ENCODE measurements at regions not wholly inside any gene's neighbourhood (a gene's known extent, or its start where the extent isn't known, plus 50 kb on each side); places are given as distances from the start of the nearest gene placed in this dataset.

DNA sequence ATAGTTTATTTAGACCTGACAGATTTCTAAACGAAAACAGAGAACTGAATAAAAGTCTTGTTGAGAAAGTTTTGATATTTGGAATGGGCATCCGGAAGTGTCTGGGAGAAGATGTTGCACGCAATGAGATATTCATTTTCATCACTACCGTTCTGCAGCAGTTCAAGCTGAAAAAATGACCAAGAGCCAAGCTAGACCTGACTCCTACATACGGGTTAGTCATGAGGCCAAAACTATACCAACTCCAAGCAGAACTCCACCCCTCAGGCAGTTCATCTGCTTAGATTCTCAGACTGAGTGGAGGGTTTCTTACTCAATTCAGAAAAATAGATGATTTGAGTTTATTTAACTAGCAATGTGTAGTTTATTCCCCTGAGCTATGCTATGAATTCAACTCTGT lies 95.4 kb upstream of the ANXA1 start:
- Histone ChIP-seq H3K27ac (no peak overlapping the region), H3K9me3 (no peaks in the 10 kb centered on the region), H3K27me3 (no peaks in the 10 kb centered on the region), H3K36me3 (no peaks in the 10 kb centered on the region), H3K4me3 (no peak overlapping the region), H3K4me1 (no peaks in the 10 kb centered on the region)
- TF ChIP-seq, protein P1, sequence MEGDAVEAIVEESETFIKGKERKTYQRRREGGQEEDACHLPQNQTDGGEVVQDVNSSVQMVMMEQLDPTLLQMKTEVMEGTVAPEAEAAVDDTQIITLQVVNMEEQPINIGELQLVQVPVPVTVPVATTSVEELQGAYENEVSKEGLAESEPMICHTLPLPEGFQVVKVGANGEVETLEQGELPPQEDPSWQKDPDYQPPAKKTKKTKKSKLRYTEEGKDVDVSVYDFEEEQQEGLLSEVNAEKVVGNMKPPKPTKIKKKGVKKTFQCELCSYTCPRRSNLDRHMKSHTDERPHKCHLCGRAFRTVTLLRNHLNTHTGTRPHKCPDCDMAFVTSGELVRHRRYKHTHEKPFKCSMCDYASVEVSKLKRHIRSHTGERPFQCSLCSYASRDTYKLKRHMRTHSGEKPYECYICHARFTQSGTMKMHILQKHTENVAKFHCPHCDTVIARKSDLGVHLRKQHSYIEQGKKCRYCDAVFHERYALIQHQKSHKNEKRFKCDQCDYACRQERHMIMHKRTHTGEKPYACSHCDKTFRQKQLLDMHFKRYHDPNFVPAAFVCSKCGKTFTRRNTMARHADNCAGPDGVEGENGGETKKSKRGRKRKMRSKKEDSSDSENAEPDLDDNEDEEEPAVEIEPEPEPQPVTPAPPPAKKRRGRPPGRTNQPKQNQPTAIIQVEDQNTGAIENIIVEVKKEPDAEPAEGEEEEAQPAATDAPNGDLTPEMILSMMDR (IDR thresholded peaks at IDR 0.05) = no peak
- TF ChIP-seq POLR2A (IDR thresholded peaks at IDR 0.05) = no peak
- intact Hi-C loops (cut with DNase I; ENCODE audit: low total_unique reads) = no loop called here
- DNase-seq = no peak

DNA sequence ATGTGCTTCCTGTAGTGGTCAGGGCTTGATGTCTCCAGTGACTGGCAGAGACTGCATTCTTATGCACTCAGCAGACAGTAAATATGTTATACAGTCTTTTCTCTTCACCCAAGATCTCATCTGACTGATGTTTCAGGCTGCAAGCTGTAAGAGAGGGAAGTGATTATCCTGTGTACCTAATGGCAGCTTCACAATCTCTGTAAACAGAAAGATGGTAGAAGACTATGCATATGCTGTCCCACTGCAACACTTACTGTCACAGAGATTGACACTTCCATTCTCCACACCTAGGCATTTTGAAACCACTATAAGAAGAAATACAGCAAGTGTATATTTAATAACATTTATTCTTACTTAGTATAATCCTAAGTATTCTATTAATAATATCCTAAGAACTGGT lies 97.6 kb upstream of the ANXA1 start:
- Histone ChIP-seq H3K4me1 (no peaks in the 10 kb centered on the region), H3K27ac (no peak overlapping the region), H3K36me3 (no peaks in the 10 kb centered on the region), H3K9me3 (no peaks in the 10 kb centered on the region), H3K4me3 (no peak overlapping the region), H3K27me3 (no peaks in the 10 kb centered on the region)
- no peak for DNase-seq
- intact Hi-C loops (cut with DNase I; ENCODE audit: low total_unique reads) = no loop called here
- TF ChIP-seq POLR2A (IDR thresholded peaks at IDR 0.05) = no peak
- TF ChIP-seq, protein P1 (IDR thresholded peaks at IDR 0.05) = no peak

DNA sequence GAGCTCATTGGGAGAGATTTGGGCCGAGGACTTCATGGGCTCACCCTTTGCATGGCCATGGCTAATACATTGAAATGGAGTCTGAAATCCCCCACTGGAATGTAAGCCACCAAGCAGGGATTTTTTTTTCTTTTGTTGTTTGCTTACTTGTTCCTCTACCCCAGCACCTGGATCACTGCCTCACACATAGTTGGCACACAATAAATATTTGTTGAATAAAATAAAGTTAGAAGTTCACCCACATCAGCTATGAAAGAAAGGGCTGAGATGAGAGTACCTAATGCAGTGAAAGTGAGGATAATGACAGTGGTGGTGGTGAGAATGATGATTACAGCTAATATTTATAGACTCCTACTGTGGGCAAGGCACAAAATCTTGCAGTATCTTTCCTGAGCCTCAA lies 98.1 kb upstream of the ANXA1 start:
- Histone ChIP-seq H3K4me1 (no peaks in the 10 kb centered on the region), H3K27ac (no peak overlapping the region), H3K9me3 (no peaks in the 10 kb centered on the region), H3K36me3 (no peaks in the 10 kb centered on the region), H3K27me3 (no peaks in the 10 kb centered on the region), H3K4me3 (no peak overlapping the region)
- no peak for DNase-seq
- intact Hi-C loops (cut with DNase I; ENCODE audit: low total_unique reads) = no loop called here
- no peak for TF ChIP-seq POLR2A (IDR thresholded peaks at IDR 0.05)
- TF ChIP-seq, protein P1 (IDR thresholded peaks at IDR 0.05) = no peak

DNA sequence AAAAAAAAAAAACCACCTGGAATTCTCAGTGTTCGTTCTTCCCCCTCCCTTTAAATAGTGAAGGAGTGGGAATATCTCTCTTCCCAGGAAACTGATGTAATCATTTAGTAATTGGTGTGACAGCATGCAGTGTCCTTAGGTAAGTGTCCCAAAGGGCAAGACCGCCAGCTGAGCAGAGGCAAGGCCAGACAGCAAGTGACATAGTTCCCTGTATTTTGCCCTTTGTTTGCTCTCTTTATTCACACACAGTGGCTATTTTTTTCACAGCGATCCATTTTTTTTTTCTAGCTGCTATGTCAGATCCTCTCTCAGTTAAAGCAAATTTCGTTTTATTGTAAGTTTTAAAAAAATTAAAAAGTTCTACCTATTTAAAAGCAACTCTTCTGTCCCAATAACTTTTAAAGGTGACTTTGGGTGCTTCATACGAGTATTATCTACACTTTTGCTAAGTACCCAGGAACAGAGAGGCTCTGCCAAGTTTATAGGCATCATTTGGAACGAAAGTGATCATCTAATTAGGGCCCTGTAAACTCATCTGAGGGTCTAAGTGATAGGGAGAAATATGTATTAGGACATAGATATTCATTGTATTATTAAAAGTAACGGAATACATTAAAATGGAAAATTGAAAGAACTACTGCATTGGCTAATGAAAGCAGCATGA lies 98.2 kb upstream of the ALDH1A1 start:
- intact Hi-C loops (cut with DNase I; ENCODE audit: low total_unique reads) = no loop called here
- Histone ChIP-seq H3K27ac (peak overlapping the region; percentile 39 to 52), H3K4me1 (no peaks in the 10 kb centered on the region), H3K9me3 (no peaks in the 10 kb centered on the region), H3K4me3 (no peak overlapping the region), H3K27me3 (no peaks in the 10 kb centered on the region), H3K36me3 (no peaks in the 10 kb centered on the region)
- no peak for DNase-seq
- TF ChIP-seq POLR2A (IDR thresholded peaks at IDR 0.05) = no peak
- TF ChIP-seq, protein P1 (IDR thresholded peaks at IDR 0.05) = no peak

DNA sequence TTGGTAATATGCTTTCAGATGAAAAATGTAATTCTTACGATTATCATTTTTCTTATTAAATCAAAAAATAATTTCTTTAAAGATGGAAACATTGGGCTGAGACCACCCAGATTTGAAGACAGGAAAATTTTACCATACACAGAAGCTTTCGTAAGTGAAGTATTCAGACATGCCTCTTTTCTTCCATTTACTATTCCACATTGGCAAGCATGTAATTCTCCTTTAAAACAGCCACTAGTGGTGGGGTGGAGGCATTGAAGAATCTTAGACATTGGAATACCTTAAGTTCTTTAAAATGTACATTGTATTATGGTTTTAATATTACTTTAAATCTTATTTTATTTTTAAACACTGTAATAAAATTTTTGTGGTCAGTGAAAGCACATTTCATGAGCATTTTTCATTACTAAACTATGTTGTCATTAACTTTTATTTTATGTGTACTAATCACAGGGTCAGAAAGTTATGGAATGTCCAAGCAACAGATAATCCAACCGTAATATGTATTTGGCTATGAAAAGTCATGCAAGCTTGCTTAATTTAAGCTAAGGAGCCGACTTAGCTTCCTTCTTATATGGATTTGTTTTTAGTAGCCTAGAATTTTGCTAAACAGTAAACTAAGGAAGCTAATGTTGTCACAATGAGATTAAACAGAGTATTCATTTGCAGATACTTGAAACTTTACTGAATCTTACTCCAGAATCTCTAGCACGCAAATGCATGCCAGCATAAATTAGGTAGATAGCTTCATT lies 97.4 kb upstream of the ALDH1A1 start:
- H3K27ac ChIP-seq = peak overlapping the region; percentile 39 to 52
- no peak for DNase-seq
- TF ChIP-seq POLR2A (IDR thresholded peaks at IDR 0.05) = no peak
- TF ChIP-seq, protein P1 (IDR thresholded peaks at IDR 0.05) = no peak
- H3K27me3 ChIP-seq = no peaks in the 10 kb centered on the region
- no peaks in the 10 kb centered on the region for H3K9me3 ChIP-seq
- intact Hi-C loops (cut with DNase I; ENCODE audit: low total_unique reads) = no loop called here
- H3K4me1 ChIP-seq = no peaks in the 10 kb centered on the region
- no peaks in the 10 kb centered on the region for H3K36me3 ChIP-seq
- no peak overlapping the region for H3K4me3 ChIP-seq
